Esophagus squamous epithelium (tissue), 4 donors: ENCODE measurements at regions not wholly inside any gene's neighbourhood (a gene's known extent, or its start where the extent isn't known, plus 50 kb on each side); places are given as distances from the start of the nearest gene placed in this dataset.

Experiments
- CTCF ChIP-seq, 6 experiments: fragments of 450-650 bp in 4 of 6; fragments of 200-600 bp in 2 of 6; sonication (generic) in 2 of 6; IDR thresholded peaks; one replicate each; pipeline ENCODE4 v1.5.1; 2016 to 2019; ENCODE audit warnings: antibody characterized with exemption in 6 of 6, mild to moderate bottlenecking in 4 of 6, moderate library complexity in 4 of 6
- POLR2A ChIP-seq, 4 donors: fragments of 450-650 bp; IDR thresholded peaks; one replicate each; pipeline ENCODE4 v1.6.1; 2017; ENCODE audit warnings: antibody characterized with exemption in 4 of 4, mild to moderate bottlenecking in 4 of 4, moderate library complexity in 3 of 4

- TF ChIP-seq CTCF (IDR thresholded peaks at IDR 0.05) (no peak), POLR2A (IDR thresholded peaks at IDR 0.05) (no peak)
Measured at GRCh38 chr6:16040628-16040974, 88.3 kb upstream of the MYLIP start.
